Smooth muscle cell (in vitro differentiated cells): ENCODE measurements at regions not wholly inside any gene's neighbourhood (a gene's known extent, or its start where the extent isn't known, plus 50 kb on each side); places are given as distances from the start of the nearest gene placed in this dataset.

ENCODE experiments used
- DNase-seq: peaks from one replicate; lab custom pipeline; 2025; ENCODE audit not compliant: unreplicated experiment; lab: John Stamatoyannopoulos, UW
- H2AFZ ChIP-seq: fragments of 200-600 bp; sonication (generic); 2 replicates; pipeline ENCODE4 v1.6.0; 2016; ENCODE audit warnings: antibody characterized with exemption, low read depth, mild to moderate bottlenecking
- H3F3A ChIP-seq: fragments of 200-600 bp; sonication (generic); 2 replicates; pipeline ENCODE4 v1.6.0; 2017; ENCODE audit warnings: antibody characterized with exemption, low read depth
- H3K27ac ChIP-seq: fragments of 200-600 bp; sonication (generic); 2 replicates; pipeline ENCODE4 v1.5.1; 2016; ENCODE audit warnings: low read depth, mild to moderate bottlenecking
- H3K27me3 ChIP-seq: fragments of 200-600 bp; sonication (generic); 2 replicates; pipeline ENCODE4 v1.6.1; 2016; ENCODE audit warnings: low read depth, mild to moderate bottlenecking
- H3K36me3 ChIP-seq: fragments of 200-600 bp; sonication (generic); 2 replicates; pipeline ENCODE4 v1.5.1; 2016; ENCODE audit warnings: low read depth
- H3K4me1 ChIP-seq: fragments of 200-600 bp; sonication (generic); 2 replicates; pipeline ENCODE4 v1.5.1; 2016; ENCODE audit warnings: low read depth
- H3K4me2 ChIP-seq: fragments of 200-600 bp; sonication (generic); 2 replicates; pipeline ENCODE4 v1.6.0; 2016; ENCODE audit warnings: mild to moderate bottlenecking
- H3K4me3 ChIP-seq: fragments of 200-600 bp; sonication (generic); 2 replicates; pipeline ENCODE4 v1.5.1; 2016; ENCODE audit warnings: mild to moderate bottlenecking
- H3K79me2 ChIP-seq: fragments of 200-600 bp; sonication (generic); 2 replicates; pipeline ENCODE4 v1.6.0; 2016; ENCODE audit warnings: low read depth, mild to moderate bottlenecking
- H3K9ac ChIP-seq: fragments of 200-600 bp; sonication (generic); 2 replicates; pipeline ENCODE4 v1.6.0; 2016; ENCODE audit warnings: low read depth
- H3K9me3 ChIP-seq: fragments of 200-600 bp; sonication (generic); replicated peaks from 2 replicates; pipeline ENCODE4 v1.5.1; 2016; ENCODE audit warnings: low read depth
- H4K20me1 ChIP-seq: fragments of 200-600 bp; sonication (generic); 2 replicates; pipeline ENCODE4 v1.6.0; 2016; ENCODE audit warnings: low read depth
- CTCF ChIP-seq: fragments of 200-600 bp; sonication (generic); IDR thresholded peaks from 2 replicates; pipeline ENCODE4 v1.5.1; 2017; ENCODE audit warnings: borderline replicate concordance, mild to moderate bottlenecking, antibody characterized with exemption; ENCODE audit not compliant: insufficient read depth, poor library complexity, severe bottlenecking
- WGBS: methylation state at CpG from one replicate; pipeline ENCODE4 v1.1.7; 2016; ENCODE audit warnings: low lambda C conversion rate; 5-methylcytosine and 5-hydroxymethylcytosine counted together

DNA sequence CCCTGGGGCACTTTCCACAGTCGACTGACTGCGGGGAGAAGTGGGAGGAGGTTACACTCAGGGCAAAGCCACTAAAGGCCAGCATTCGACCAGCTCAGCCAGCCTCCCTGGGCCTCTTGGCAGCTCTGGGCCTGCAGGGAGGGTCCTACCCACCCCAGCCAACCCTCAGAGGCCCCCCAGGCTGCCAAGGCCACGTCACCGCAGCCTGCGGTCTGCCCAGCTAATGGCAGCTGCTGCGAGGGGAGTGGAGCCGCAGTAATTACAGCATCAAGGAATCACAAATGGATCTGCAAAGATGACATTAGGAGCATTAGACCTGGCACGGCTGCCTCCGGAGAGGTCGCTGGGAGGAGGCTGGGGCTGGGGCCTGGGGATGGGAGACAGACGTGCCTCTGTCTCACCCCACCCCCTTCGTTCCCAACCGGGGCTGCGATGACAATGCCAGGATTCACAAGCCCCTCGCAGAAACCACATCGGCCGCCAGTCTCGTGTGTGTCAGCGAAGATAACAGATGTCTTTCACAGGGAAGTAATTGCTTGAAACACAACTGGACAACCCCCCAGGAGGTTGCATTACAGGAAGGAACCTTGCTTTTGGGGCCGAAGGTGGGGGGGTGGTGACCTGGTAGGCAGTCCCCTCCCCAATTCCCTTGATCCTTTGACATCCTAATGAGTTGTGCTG lies 367.6 kb downstream of the BCOR start:
- DNase-seq = peak; percentile 68
- Histone ChIP-seq H3K4me1 (peaks cover 10% of the 10 kb centered on the region), H3K36me3 (no peaks in the 10 kb centered on the region), H3K4me3 (peak overlapping the region; percentile 7), H3K27me3 (no peaks in the 10 kb centered on the region), H3F3A (peaks cover 44% of the 10 kb centered on the region), H3K9me3 (no peaks in the 10 kb centered on the region), H2AFZ (no peak overlapping the region), H3K27ac (peak overlapping the region; percentile 64), H3K9ac (peak overlapping the region; percentile 27), H3K4me2 (peak overlapping the region; percentile 75), H3K79me2 (no peaks in the 10 kb centered on the region), H4K20me1 (no peaks in the 10 kb centered on the region)
- 4% methylated on average over 21 of the region's 21 CpGs for WGBS
- TF ChIP-seq CTCF = no peak

GRCh38 chrX:39730662-39731329 lies 367.0 kb downstream of the BCOR start:
- H3K4me3 ChIP-seq = no peak overlapping the region
- peak overlapping the region; percentile 75 for H3K4me2 ChIP-seq
- H3K36me3 ChIP-seq = no peaks in the 10 kb centered on the region
- H3F3A ChIP-seq = peaks cover 44% of the 10 kb centered on the region
- H3K9ac ChIP-seq = peak overlapping the region; percentile 27
- no peak overlapping the region for H2AFZ ChIP-seq
- H3K27ac ChIP-seq = peak overlapping the region; percentile 64
- H3K79me2 ChIP-seq = no peaks in the 10 kb centered on the region
- H4K20me1 ChIP-seq = no peaks in the 10 kb centered on the region
- no peaks in the 10 kb centered on the region for H3K9me3 ChIP-seq
- 8% methylated on average over 19 of the region's 19 CpGs for WGBS
- peak; percentile 58 for TF ChIP-seq CTCF
- peaks cover 10% of the 10 kb centered on the region for H3K4me1 ChIP-seq
- DNase-seq = peak; percentile 68
- H3K27me3 ChIP-seq = no peaks in the 10 kb centered on the region

DNA sequence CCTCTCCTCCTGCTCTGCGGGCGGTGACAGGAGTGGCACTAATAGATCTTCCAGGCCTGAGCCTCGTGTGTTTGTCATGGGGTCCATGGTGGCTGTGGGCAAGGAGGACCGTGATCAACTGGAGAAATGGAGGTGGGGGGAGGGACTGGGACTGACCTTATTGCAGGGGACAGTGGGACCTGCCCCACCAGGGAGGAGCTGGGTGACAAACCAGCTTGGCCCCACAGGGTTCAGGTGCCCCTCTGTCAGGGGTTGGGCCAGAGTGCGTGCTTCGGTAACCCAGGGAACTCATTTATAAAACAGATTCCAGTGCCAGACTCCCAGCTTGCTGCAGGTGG lies 366.5 kb downstream of the BCOR start:
- no peaks in the 10 kb centered on the region for H3K79me2 ChIP-seq
- no peak for TF ChIP-seq CTCF
- peaks cover 10% of the 10 kb centered on the region for H3K4me1 ChIP-seq
- no peaks in the 10 kb centered on the region for H3K36me3 ChIP-seq
- H3K9ac ChIP-seq = no peak overlapping the region
- H3F3A ChIP-seq = peaks cover 44% of the 10 kb centered on the region
- no peaks in the 10 kb centered on the region for H3K27me3 ChIP-seq
- no peaks in the 10 kb centered on the region for H4K20me1 ChIP-seq
- peak overlapping the region; percentile 64 for H3K27ac ChIP-seq
- no peak for DNase-seq
- H3K4me2 ChIP-seq = peak overlapping the region; percentile 75
- WGBS = 52% methylated on average over 6 of the region's 6 CpGs
- no peak overlapping the region for H2AFZ ChIP-seq
- H3K9me3 ChIP-seq = no peaks in the 10 kb centered on the region
- no peak overlapping the region for H3K4me3 ChIP-seq
